Calu3 (cell line): ENCODE measurements at regions not wholly inside any gene's neighbourhood (a gene's known extent, or its start where the extent isn't known, plus 50 kb on each side); places are given as distances from the start of the nearest gene placed in this dataset.

Experiments used
- BruUV-seq: library from RNA; stranded (reverse); fragments of 400-500 nt; replicated peaks from 2 replicates; lab custom pipeline; 2021; lab: Mats Ljungman, UMichigan
- CTCF ChIA-PET: fragments of 300-600 bp; sonication (Branson Sonifier 250); formaldehyde crosslinking; loops from one replicate; lab custom pipeline; 2022; ENCODE audit warnings: antibody characterized with exemption; lab: Charles Lee
- DNase-seq: peaks from one replicate; pipeline ENCODE4 v3.0.0; 2022
- H3K27ac Mint-ChIP-seq: one replicate; pipeline ENCODE4 v1.8.0; 2022; ENCODE audit warnings: mixed read lengths; ENCODE audit not compliant: unreplicated experiment
- H3K27me3 Mint-ChIP-seq: one replicate; pipeline ENCODE4 v1.8.0; 2022; ENCODE audit warnings: mixed read lengths; ENCODE audit not compliant: unreplicated experiment
- H3K36me3 Mint-ChIP-seq: one replicate; pipeline ENCODE4 v1.8.0; 2022; ENCODE audit warnings: mild to moderate bottlenecking, moderate library complexity, mixed read lengths; ENCODE audit not compliant: insufficient read depth, unreplicated experiment
- H3K4me1 Mint-ChIP-seq: one replicate; pipeline ENCODE4 v1.8.0; 2022; ENCODE audit warnings: mild to moderate bottlenecking, low read depth, mixed read lengths; ENCODE audit not compliant: unreplicated experiment
- H3K4me3 Mint-ChIP-seq: one replicate; pipeline ENCODE4 v1.8.0; 2022; ENCODE audit warnings: mild to moderate bottlenecking, low read depth, moderate library complexity, mixed read lengths; ENCODE audit not compliant: unreplicated experiment
- H3K9me3 Mint-ChIP-seq: one replicate; pipeline ENCODE4 v1.8.0; 2022; ENCODE audit warnings: low read depth, mixed read lengths; ENCODE audit not compliant: unreplicated experiment
- CTCF ChIP-seq: fragments of 200-600 bp; IDR thresholded peaks from one replicate; pipeline ENCODE4 v1.8.0; 2022; ENCODE audit warnings: antibody characterized with exemption; ENCODE audit not compliant: unreplicated experiment
- intact Hi-C: fragments of 100-400 bp; cut with micrococcal nuclease; formaldehyde crosslinking; loops from one replicate; pipeline ENCODE4 v1.10.0; 2022; ENCODE audit not compliant: unreplicated experiment

DNA sequence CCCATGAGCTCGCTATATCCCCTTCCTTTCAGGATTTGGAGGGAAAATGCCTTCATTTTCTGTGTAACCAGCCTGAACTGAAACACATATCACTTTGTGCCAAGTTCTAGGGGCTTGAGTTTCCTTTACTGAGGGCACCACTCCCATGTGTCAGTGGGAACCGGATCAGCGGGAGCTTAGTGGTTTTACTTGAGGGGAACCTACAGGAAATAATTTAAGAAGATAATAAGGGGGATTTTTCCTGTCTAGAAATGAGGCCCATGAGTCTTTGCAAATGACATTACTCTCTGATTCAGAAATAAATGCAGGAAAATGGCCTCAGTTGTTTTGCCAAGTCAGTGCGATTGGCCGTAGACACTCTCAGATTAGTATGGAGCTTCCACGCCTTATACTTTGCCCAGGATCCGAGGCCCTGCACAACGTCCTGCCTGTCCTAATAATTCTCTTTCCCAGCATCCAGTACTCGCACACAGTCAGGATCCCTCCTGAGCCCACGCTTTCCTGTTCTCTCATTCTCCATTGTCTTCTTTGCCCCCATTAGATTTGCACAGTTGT is 86.4 kb upstream of the LYZL1 start:
- Mint-ChIP-seq H3K9me3 (no peaks in the 10 kb centered on the region), H3K4me1 (no peaks in the 10 kb centered on the region)

DNA sequence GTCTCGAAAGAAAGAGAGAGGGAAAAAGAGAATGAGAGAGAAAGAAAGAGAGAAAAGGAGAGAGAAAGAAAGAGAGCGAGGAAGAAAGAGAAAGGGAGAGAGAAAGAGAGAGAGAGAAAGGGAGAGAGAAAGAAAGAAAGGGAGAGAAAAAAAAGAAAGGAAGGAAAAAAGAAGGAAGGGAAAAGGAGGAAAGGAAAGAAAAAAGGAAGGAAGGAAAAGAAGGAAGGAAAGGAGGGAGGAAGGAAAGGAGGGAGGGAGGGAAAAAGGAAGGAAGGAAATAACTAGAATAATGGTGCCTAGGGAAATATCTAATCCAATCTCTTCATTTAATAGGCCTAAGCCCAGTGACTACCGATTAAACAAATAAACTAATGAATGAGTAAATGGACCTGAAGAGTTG is 85.4 kb upstream of the LYZL1 start:
- no peak for TF ChIP-seq CTCF
- intact Hi-C loops = no loop called here
- Mint-ChIP-seq H3K27me3 (peaks cover 31% of the 10 kb centered on the region), H3K4me1 (no peaks in the 10 kb centered on the region), H3K9me3 (no peaks in the 10 kb centered on the region), H3K36me3 (no peaks in the 10 kb centered on the region), H3K27ac (no peak overlapping the region), H3K4me3 (no peak overlapping the region)
- BruUV-seq = no TSS peak
- DNase-seq = no peak
- CTCF ChIA-PET = no interaction called here

More for the DNA sequence above, 86.4 kb upstream of the LYZL1 start:
- no peak overlapping the region for H3K27ac Mint-ChIP-seq
- CTCF ChIA-PET = no interaction called here
- no peak overlapping the region for H3K4me3 Mint-ChIP-seq
- TF ChIP-seq CTCF = no peak
- no peak for DNase-seq
- BruUV-seq = no TSS peak
- peaks cover 31% of the 10 kb centered on the region for H3K27me3 Mint-ChIP-seq
- H3K36me3 Mint-ChIP-seq = no peaks in the 10 kb centered on the region
- intact Hi-C loops = no loop called here

GRCh38 chr10:29204070-29204800 is 84.6 kb upstream of the LYZL1 start:
- CTCF ChIA-PET = no interaction called here
- DNase-seq = no peak
- Mint-ChIP-seq H3K27me3 (peaks cover 31% of the 10 kb centered on the region), H3K9me3 (no peaks in the 10 kb centered on the region), H3K27ac (no peak overlapping the region), H3K4me1 (no peaks in the 10 kb centered on the region), H3K36me3 (no peaks in the 10 kb centered on the region), H3K4me3 (no peak overlapping the region)
- intact Hi-C loops = no loop called here
- BruUV-seq = no TSS peak
- no peak for TF ChIP-seq CTCF

DNA sequence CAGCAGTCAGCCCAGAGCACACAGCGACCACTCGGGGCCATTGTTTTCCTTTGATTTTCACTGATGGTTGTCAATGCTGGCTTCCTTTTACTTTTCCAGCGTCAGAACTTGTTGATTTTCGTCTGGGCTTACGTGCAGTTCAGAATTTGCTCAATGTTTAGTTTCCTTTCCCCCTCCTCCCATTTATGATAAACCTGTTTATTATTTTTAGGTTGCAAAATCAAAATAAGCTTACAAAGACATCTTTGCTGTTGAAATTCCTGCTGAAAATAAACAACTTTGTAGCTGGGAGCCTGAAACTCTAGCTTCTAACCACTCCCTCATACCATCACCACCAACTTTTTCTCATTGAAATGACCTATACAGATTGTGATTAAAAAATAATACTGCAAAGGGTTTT is 83.1 kb upstream of the LYZL1 start:
- intact Hi-C loops = no loop called here
- Mint-ChIP-seq H3K4me1 (no peaks in the 10 kb centered on the region), H3K36me3 (no peaks in the 10 kb centered on the region), H3K4me3 (no peak overlapping the region), H3K9me3 (no peaks in the 10 kb centered on the region), H3K27me3 (peaks cover 31% of the 10 kb centered on the region), H3K27ac (no peak overlapping the region)
- no TSS peak for BruUV-seq
- TF ChIP-seq CTCF = no peak
- CTCF ChIA-PET = no interaction called here
- DNase-seq = no peak
